Smooth muscle cell (in vitro differentiated cells): ENCODE measurements at regions not wholly inside any gene's neighbourhood (a gene's known extent, or its start where the extent isn't known, plus 50 kb on each side); places are given as distances from the start of the nearest gene placed in this dataset.
"Not testable (repeated sequence)": the region's sequence is repeated elsewhere in the genome, so short reads cannot be mapped to it uniquely, and the experiment has no call there.

Source experiments
- DNase-seq: peaks from one replicate; lab custom pipeline; 2025; ENCODE audit not compliant: unreplicated experiment; lab: John Stamatoyannopoulos, UW
- H2AFZ ChIP-seq: fragments of 200-600 bp; sonication (generic); 2 replicates; pipeline ENCODE4 v1.6.0; 2016; ENCODE audit warnings: antibody characterized with exemption, low read depth, mild to moderate bottlenecking
- H3F3A ChIP-seq: fragments of 200-600 bp; sonication (generic); 2 replicates; pipeline ENCODE4 v1.6.0; 2017; ENCODE audit warnings: antibody characterized with exemption, low read depth
- H3K27ac ChIP-seq: fragments of 200-600 bp; sonication (generic); 2 replicates; pipeline ENCODE4 v1.5.1; 2016; ENCODE audit warnings: low read depth, mild to moderate bottlenecking
- H3K27me3 ChIP-seq: fragments of 200-600 bp; sonication (generic); 2 replicates; pipeline ENCODE4 v1.6.1; 2016; ENCODE audit warnings: low read depth, mild to moderate bottlenecking
- H3K36me3 ChIP-seq: fragments of 200-600 bp; sonication (generic); 2 replicates; pipeline ENCODE4 v1.5.1; 2016; ENCODE audit warnings: low read depth
- H3K4me1 ChIP-seq: fragments of 200-600 bp; sonication (generic); 2 replicates; pipeline ENCODE4 v1.5.1; 2016; ENCODE audit warnings: low read depth
- H3K4me2 ChIP-seq: fragments of 200-600 bp; sonication (generic); 2 replicates; pipeline ENCODE4 v1.6.0; 2016; ENCODE audit warnings: mild to moderate bottlenecking
- H3K4me3 ChIP-seq: fragments of 200-600 bp; sonication (generic); 2 replicates; pipeline ENCODE4 v1.5.1; 2016; ENCODE audit warnings: mild to moderate bottlenecking
- H3K79me2 ChIP-seq: fragments of 200-600 bp; sonication (generic); 2 replicates; pipeline ENCODE4 v1.6.0; 2016; ENCODE audit warnings: low read depth, mild to moderate bottlenecking
- H3K9ac ChIP-seq: fragments of 200-600 bp; sonication (generic); 2 replicates; pipeline ENCODE4 v1.6.0; 2016; ENCODE audit warnings: low read depth
- H3K9me3 ChIP-seq: fragments of 200-600 bp; sonication (generic); replicated peaks from 2 replicates; pipeline ENCODE4 v1.5.1; 2016; ENCODE audit warnings: low read depth
- H4K20me1 ChIP-seq: fragments of 200-600 bp; sonication (generic); 2 replicates; pipeline ENCODE4 v1.6.0; 2016; ENCODE audit warnings: low read depth
- WGBS: methylation state at CpG from one replicate; pipeline ENCODE4 v1.1.7; 2016; ENCODE audit warnings: low lambda C conversion rate; 5-methylcytosine and 5-hydroxymethylcytosine counted together
- TF ChIP-seq, protein P1 (sequence below): fragments of 200-600 bp; sonication (generic); IDR thresholded peaks from 2 replicates; pipeline ENCODE4 v1.5.1; 2017; ENCODE audit warnings: borderline replicate concordance, mild to moderate bottlenecking, antibody characterized with exemption; ENCODE audit not compliant: insufficient read depth, poor library complexity, severe bottlenecking

- H3K27me3 ChIP-seq, result no peaks in the 10 kb centered on the region
- H3K9ac ChIP-seq, result no peak overlapping the region
- H3K4me1 ChIP-seq, result peaks cover 6% of the 10 kb centered on the region
- H3K4me2 ChIP-seq, result no peak overlapping the region
- WGBS, result 53% methylated on average over 27 of the region's 29 CpGs
- H3K79me2 ChIP-seq, result no peaks in the 10 kb centered on the region
- H3K27ac ChIP-seq, result no peak overlapping the region
- TF ChIP-seq, protein P1, sequence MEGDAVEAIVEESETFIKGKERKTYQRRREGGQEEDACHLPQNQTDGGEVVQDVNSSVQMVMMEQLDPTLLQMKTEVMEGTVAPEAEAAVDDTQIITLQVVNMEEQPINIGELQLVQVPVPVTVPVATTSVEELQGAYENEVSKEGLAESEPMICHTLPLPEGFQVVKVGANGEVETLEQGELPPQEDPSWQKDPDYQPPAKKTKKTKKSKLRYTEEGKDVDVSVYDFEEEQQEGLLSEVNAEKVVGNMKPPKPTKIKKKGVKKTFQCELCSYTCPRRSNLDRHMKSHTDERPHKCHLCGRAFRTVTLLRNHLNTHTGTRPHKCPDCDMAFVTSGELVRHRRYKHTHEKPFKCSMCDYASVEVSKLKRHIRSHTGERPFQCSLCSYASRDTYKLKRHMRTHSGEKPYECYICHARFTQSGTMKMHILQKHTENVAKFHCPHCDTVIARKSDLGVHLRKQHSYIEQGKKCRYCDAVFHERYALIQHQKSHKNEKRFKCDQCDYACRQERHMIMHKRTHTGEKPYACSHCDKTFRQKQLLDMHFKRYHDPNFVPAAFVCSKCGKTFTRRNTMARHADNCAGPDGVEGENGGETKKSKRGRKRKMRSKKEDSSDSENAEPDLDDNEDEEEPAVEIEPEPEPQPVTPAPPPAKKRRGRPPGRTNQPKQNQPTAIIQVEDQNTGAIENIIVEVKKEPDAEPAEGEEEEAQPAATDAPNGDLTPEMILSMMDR, result no peak
- no peak for DNase-seq
- H3K36me3 ChIP-seq, result no peaks in the 10 kb centered on the region
- no peaks in the 10 kb centered on the region for H3K9me3 ChIP-seq
- no peak overlapping the region for H2AFZ ChIP-seq
- H3K4me3 ChIP-seq, result no peak overlapping the region
- H4K20me1 ChIP-seq, result no peaks in the 10 kb centered on the region
- H3F3A ChIP-seq, result no peaks in the 10 kb centered on the region
These were observed 54.2 kb upstream of the NOTCH1 start for GRCh38 chr9:136599811-136600660.

GRCh38 chr9:136599074-136599531 lies 53.3 kb upstream of the NOTCH1 start:
- H3F3A ChIP-seq, result no peaks in the 10 kb centered on the region
- H3K4me2 ChIP-seq, result no peak overlapping the region
- DNase-seq, result no peak
- TF ChIP-seq, protein P1, result no peak
- H3K36me3 ChIP-seq, result no peaks in the 10 kb centered on the region
- H3K79me2 ChIP-seq, result no peaks in the 10 kb centered on the region
- H3K9me3 ChIP-seq, result no peaks in the 10 kb centered on the region
- H4K20me1 ChIP-seq, result no peaks in the 10 kb centered on the region
- 86% methylated on average over 18 of the region's 18 CpGs for WGBS
- no peak overlapping the region for H3K27ac ChIP-seq
- H3K27me3 ChIP-seq, result no peaks in the 10 kb centered on the region
- H3K9ac ChIP-seq, result no peak overlapping the region
- H3K4me3 ChIP-seq, result no peak overlapping the region
- H3K4me1 ChIP-seq, result peaks cover 6% of the 10 kb centered on the region
- no peak overlapping the region for H2AFZ ChIP-seq

- not testable (repeated sequence) for H3K4me2 ChIP-seq, H3K79me2 ChIP-seq, H2AFZ ChIP-seq, H3K36me3 ChIP-seq, H3F3A ChIP-seq, H3K27me3 ChIP-seq, DNase-seq, H3K27ac ChIP-seq, H3K9me3 ChIP-seq, H4K20me1 ChIP-seq, H3K4me3 ChIP-seq, H3K9ac ChIP-seq, H3K4me1 ChIP-seq
- 81% methylated on average over 7 of the region's 13 CpGs for WGBS
These were observed 52.7 kb upstream of the NOTCH1 start for GRCh38 chr9:136598390-136599073.

DNA sequence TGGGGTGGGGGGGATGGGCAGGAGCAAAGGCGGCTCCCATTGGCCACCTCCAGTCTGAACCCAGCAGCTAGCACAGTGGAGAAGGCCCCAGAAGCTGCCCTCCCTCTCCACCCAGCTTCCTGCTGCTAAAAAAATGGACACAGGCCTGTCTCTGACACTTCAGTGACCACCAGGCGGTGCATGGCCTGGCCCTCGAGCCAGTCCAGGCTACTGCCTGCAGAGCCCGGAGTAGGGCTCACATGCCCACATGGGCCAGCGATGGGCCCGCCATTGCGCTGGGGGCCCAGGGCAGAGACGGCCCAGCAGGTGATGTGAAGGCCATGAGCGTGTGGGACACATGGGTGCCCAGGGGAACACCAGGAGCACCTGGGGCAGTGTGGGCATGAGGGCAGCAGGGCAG lies 52.1 kb upstream of the NOTCH1 start:
- H3K9ac ChIP-seq, result no peak overlapping the region
- no peaks in the 10 kb centered on the region for H4K20me1 ChIP-seq
- no peaks in the 10 kb centered on the region for H3K36me3 ChIP-seq
- no peak overlapping the region for H3K4me2 ChIP-seq
- H3K9me3 ChIP-seq, result no peaks in the 10 kb centered on the region
- no peaks in the 10 kb centered on the region for H3F3A ChIP-seq
- 89% methylated on average over 8 of the region's 9 CpGs for WGBS
- no peaks in the 10 kb centered on the region for H3K79me2 ChIP-seq
- no peak overlapping the region for H3K27ac ChIP-seq
- DNase-seq, result no peak
- H3K27me3 ChIP-seq, result no peaks in the 10 kb centered on the region
- H3K4me3 ChIP-seq, result no peak overlapping the region
- peaks cover 6% of the 10 kb centered on the region for H3K4me1 ChIP-seq
- no peak overlapping the region for H2AFZ ChIP-seq
- TF ChIP-seq, protein P1, result no peak
